DOHH2 (cell line): ENCODE measurements at regions not wholly inside any gene's neighbourhood (a gene's known extent, or its start where the extent isn't known, plus 50 kb on each side); places are given as distances from the start of the nearest gene placed in this dataset.
"Not testable (repeated sequence)": the region's sequence is repeated elsewhere in the genome, so short reads cannot be mapped to it uniquely, and the experiment has no call there.

Experiments
- H3F3A ChIP-seq: fragments of 200-600 bp; sonication (generic), shearing (Covaris generic); 2 replicates; pipeline ENCODE4 v1.6.0; 2016; ENCODE audit warnings: antibody characterized with exemption, mild to moderate bottlenecking; ENCODE audit not compliant: control insufficient read depth, insufficient read depth
- H3K27ac ChIP-seq: fragments of 200-600 bp; sonication (generic); 2 replicates; pipeline ENCODE4 v1.5.1; 2014; ENCODE audit warnings: low read depth, mild to moderate bottlenecking, low read length, moderate library complexity
- H3K27me3 ChIP-seq: fragments of 200-600 bp; sonication (generic); 2 replicates; pipeline ENCODE4 v1.6.1; 2014; ENCODE audit warnings: mild to moderate bottlenecking, low read length, mixed read lengths; ENCODE audit not compliant: control insufficient read depth
- H3K36me3 ChIP-seq: fragments of 200-600 bp; sonication (generic); 2 replicates; pipeline ENCODE4 v1.6.1; 2014; ENCODE audit warnings: mild to moderate bottlenecking, low read length, moderate library complexity, mixed read lengths; ENCODE audit not compliant: control insufficient read depth
- H3K4me1 ChIP-seq: fragments of 200-600 bp; sonication (generic); 2 replicates; pipeline ENCODE4 v1.6.1; 2014; ENCODE audit warnings: mild to moderate bottlenecking, low read length, mixed read lengths; ENCODE audit not compliant: control insufficient read depth
- H3K4me2 ChIP-seq: fragments of 200-600 bp; sonication (generic); 2 replicates; pipeline ENCODE4 v1.6.0; 2014; ENCODE audit warnings: mild to moderate bottlenecking, low read length, moderate library complexity
- H3K4me3 ChIP-seq: fragments of 200-600 bp; sonication (generic); 2 replicates; pipeline ENCODE4 v1.5.1; 2014; ENCODE audit warnings: mild to moderate bottlenecking, low read length, mixed read lengths
- H3K79me2 ChIP-seq: fragments of 200-600 bp; sonication (generic); 2 replicates; pipeline ENCODE4 v1.6.1; 2014; ENCODE audit warnings: mild to moderate bottlenecking, low read length, mixed read lengths; ENCODE audit not compliant: control insufficient read depth
- H3K9me2 ChIP-seq: fragments of 200-600 bp; sonication (generic); replicated peaks from 2 replicates; pipeline ENCODE4 v1.6.1; 2014; ENCODE audit warnings: mild to moderate bottlenecking, low read length, mixed read lengths; ENCODE audit not compliant: control insufficient read depth
- H3K9me3 ChIP-seq: fragments of 200-600 bp; sonication (generic); 2 replicates; pipeline ENCODE4 v1.6.1; 2014; ENCODE audit warnings: antibody characterized with exemption, low read length, mixed read lengths; ENCODE audit not compliant: control insufficient read depth, insufficient read depth
- H4K20me1 ChIP-seq: fragments of 200-600 bp; sonication (generic); 2 replicates; pipeline ENCODE4 v1.6.0; 2014; ENCODE audit warnings: low read depth, mild to moderate bottlenecking, antibody characterized with exemption, low read length, moderate library complexity; ENCODE audit not compliant: control insufficient read depth, insufficient read depth

- not testable (repeated sequence) for H3K27ac ChIP-seq, H3K79me2 ChIP-seq, H3K27me3 ChIP-seq, H3K9me2 ChIP-seq, H3K4me2 ChIP-seq, H4K20me1 ChIP-seq, H3K36me3 ChIP-seq, H3F3A ChIP-seq, H3K4me3 ChIP-seq, H3K9me3 ChIP-seq, H3K4me1 ChIP-seq
Measured at GRCh38 chr1:148246258-148246861, 94.3 kb upstream of the NBPF11 start.

GRCh38 chr1:148245843-148246242, 93.8 kb upstream of the NBPF11 start:
- H3K27me3 ChIP-seq, H3K4me2 ChIP-seq, H3K4me3 ChIP-seq, H3K27ac ChIP-seq, H3K36me3 ChIP-seq, H3F3A ChIP-seq, H3K9me3 ChIP-seq, H3K9me2 ChIP-seq, H4K20me1 ChIP-seq, H3K79me2 ChIP-seq, H3K4me1 ChIP-seq: not testable (repeated sequence)

- H3K4me2 ChIP-seq, H3K4me3 ChIP-seq, H3K79me2 ChIP-seq, H3K27ac ChIP-seq, H3K27me3 ChIP-seq, H3K9me3 ChIP-seq, H3K4me1 ChIP-seq, H3F3A ChIP-seq, H3K9me2 ChIP-seq, H3K36me3 ChIP-seq, H4K20me1 ChIP-seq: not testable (repeated sequence)
Measured at GRCh38 chr1:148245443-148245842, 93.4 kb upstream of the NBPF11 start.

DNA sequence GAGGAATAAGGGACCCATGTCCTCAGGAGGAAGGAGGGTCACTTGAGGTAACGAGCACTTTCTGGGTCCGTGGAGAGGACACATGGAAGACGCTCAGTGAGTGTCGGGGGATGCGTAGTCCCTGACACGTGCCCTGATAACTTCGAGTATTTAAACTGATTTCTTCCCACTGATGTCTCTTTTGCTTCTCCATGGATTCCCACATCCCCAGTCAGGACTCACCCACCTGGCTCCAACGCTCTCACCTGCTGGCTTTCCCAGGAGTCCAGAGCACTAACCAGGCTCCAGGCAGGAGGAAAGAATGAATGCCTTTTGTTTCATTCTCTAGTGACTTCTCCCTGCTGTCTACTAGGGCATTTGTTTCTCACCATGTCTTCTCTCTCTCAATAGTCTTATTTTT, 81.2 kb upstream of the NBPF11 start:
- not testable (repeated sequence) for H3K4me1 ChIP-seq, H3K4me3 ChIP-seq, H4K20me1 ChIP-seq, H3K27ac ChIP-seq, H3F3A ChIP-seq, H3K9me3 ChIP-seq, H3K27me3 ChIP-seq, H3K4me2 ChIP-seq, H3K79me2 ChIP-seq, H3K36me3 ChIP-seq, H3K9me2 ChIP-seq

GRCh38 chr1:148228846-148229245, 76.8 kb upstream of the NBPF11 start:
- H3K4me3 ChIP-seq, H3K27ac ChIP-seq, H3K4me2 ChIP-seq, H4K20me1 ChIP-seq, H3K36me3 ChIP-seq, H3K4me1 ChIP-seq, H3F3A ChIP-seq, H3K9me3 ChIP-seq, H3K79me2 ChIP-seq, H3K9me2 ChIP-seq, H3K27me3 ChIP-seq: not testable (repeated sequence)

- not testable (repeated sequence) for H3K9me3 ChIP-seq, H3K4me2 ChIP-seq, H3K27ac ChIP-seq, H3K27me3 ChIP-seq, H3K4me3 ChIP-seq, H3K79me2 ChIP-seq, H3K36me3 ChIP-seq, H3K4me1 ChIP-seq, H3K9me2 ChIP-seq, H3F3A ChIP-seq, H4K20me1 ChIP-seq
Measured at GRCh38 chr1:148222399-148223159, 70.5 kb upstream of the NBPF11 start.

- not testable (repeated sequence) for H3K4me2 ChIP-seq, H3F3A ChIP-seq, H3K27me3 ChIP-seq, H3K4me3 ChIP-seq, H3K9me2 ChIP-seq, H3K9me3 ChIP-seq, H3K79me2 ChIP-seq, H4K20me1 ChIP-seq, H3K36me3 ChIP-seq, H3K27ac ChIP-seq, H3K4me1 ChIP-seq
Measured at GRCh38 chr1:148221593-148221992, 69.5 kb upstream of the NBPF11 start.

DNA sequence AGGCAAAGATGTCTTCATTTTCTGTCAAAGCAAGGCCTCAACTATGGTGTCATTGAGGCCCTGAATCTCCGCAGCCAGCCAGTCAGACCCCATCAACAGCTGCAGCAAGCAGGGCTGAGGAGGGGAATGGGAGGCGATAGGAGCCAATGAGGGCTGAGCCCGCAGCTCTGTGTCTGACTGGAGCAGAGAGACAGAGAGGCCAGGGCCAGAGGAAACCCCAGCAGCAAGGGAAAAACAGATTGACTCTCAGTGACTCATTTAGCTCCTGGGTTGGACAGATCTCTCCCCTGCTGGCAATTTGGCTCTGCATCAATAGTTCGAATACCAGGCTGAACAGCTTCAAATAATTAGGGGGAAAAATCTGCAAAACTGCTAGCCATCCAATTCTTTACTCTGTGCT, 67.1 kb upstream of the NBPF11 start:
- not testable (repeated sequence) for H3K27ac ChIP-seq, H3F3A ChIP-seq, H3K36me3 ChIP-seq, H3K27me3 ChIP-seq, H3K4me3 ChIP-seq, H3K9me2 ChIP-seq, H3K9me3 ChIP-seq, H3K4me1 ChIP-seq, H4K20me1 ChIP-seq, H3K79me2 ChIP-seq, H3K4me2 ChIP-seq
